Naive thymus-derived CD8-positive, alpha-beta T cell (primary cell): ENCODE measurements at regions not wholly inside any gene's neighbourhood (a gene's known extent, or its start where the extent isn't known, plus 50 kb on each side); places are given as distances from the start of the nearest gene placed in this dataset.

Experiments
- ATAC-seq, 2 donors: fragments of 150-1000 bp; cut with Tn5 transposase in 1 of 2; sonication (Bioruptor Pico), chemical (Tn5 transposase) in 1 of 2; 1 replicate in 1 of 2; 2 replicates in 1 of 2; pipeline ENCODE4 v1.10.0; 2021; ENCODE audit warnings: mild to moderate bottlenecking in 2 of 2, moderate library complexity in 2 of 2
- POLR2A ChIA-PET: fragments of 350-600 bp; sonication (Branson Sonifier 250); formaldehyde crosslinking; loops from one replicate; lab custom pipeline; 2021; ENCODE audit warnings: antibody characterized with exemption; lab: Charles Lee
- DNase-seq, 10 donors: peaks; one replicate each; pipeline versions ENCODE4 v3.0.0 to v3.0.0-alpha.2; 2020 to 2022
- H3K27ac Mint-ChIP-seq, 10 donors: one replicate each; pipeline ENCODE4 v1.8.0; 2020 to 2022; ENCODE audit warnings: mild to moderate bottlenecking in 10 of 10, mixed read lengths in 10 of 10, moderate library complexity in 4 of 10, inconsistent platforms in 1 of 10
- H3K27me3 Mint-ChIP-seq, 5 donors: one replicate each; pipeline ENCODE4 v1.8.0; 2021 to 2022; ENCODE audit warnings: mixed read lengths in 5 of 5
- H3K36me3 Mint-ChIP-seq, 3 donors: one replicate each; pipeline ENCODE4 v1.8.0; 2020 to 2022; ENCODE audit warnings: mixed read lengths in 3 of 3, mild to moderate bottlenecking in 2 of 3, inconsistent platforms in 1 of 3
- H3K4me1 Mint-ChIP-seq, 4 donors: one replicate each; pipeline ENCODE4 v1.8.0; 2021 to 2022; ENCODE audit warnings: mixed read lengths in 4 of 4
- H3K4me3 Mint-ChIP-seq, 10 donors: one replicate each; pipeline ENCODE4 v1.8.0; 2020 to 2022; ENCODE audit warnings: mild to moderate bottlenecking in 10 of 10, mixed read lengths in 10 of 10, moderate library complexity in 6 of 10, inconsistent platforms in 1 of 10
- H3K9me3 Mint-ChIP-seq, 9 donors: one replicate each; pipeline ENCODE4 v1.8.0; 2020 to 2022; ENCODE audit warnings: mixed read lengths in 9 of 9, mild to moderate bottlenecking in 3 of 9, inconsistent platforms in 1 of 9, moderate library complexity in 1 of 9

- Mint-ChIP-seq H3K4me1 (peaks cover 17 to 54% (median 49%) of the 10 kb centered on the region in 4 donors), H3K36me3 (peaks cover 0 to 24% (median 14%) of the 10 kb centered on the region in 3 donors), H3K9me3 (peaks cover 0 to 8% (median 0%) of the 10 kb centered on the region in 9 donors), H3K27me3 (no peaks in the 10 kb centered on the region), H3K27ac (peak overlapping the region in 8 of 10 donors; percentile 11 to 82 (median 54)), H3K4me3 (peak overlapping the region in 7 of 10 donors; percentile 25 to 68 (median 49))
- POLR2A ChIA-PET, result interaction anchor here (3.6 kb wide), 1 partner anchor 9 kb away, joined by 17 read pairs; no protein-coding TSS in a partner anchor
- ATAC-seq (no peak), DNase-seq (no peak)
Observed at GRCh38 chr12:124464830-124465229, 102.6 kb downstream of the NCOR2 start.

GRCh38 chr12:124464062-124464461, 103.3 kb downstream of the NCOR2 start:
- peaks cover 19 to 57% (median 52%) of the 10 kb centered on the region in 4 donors for H3K4me1 Mint-ChIP-seq
- ATAC-seq, result no peak

GRCh38 chr12:124463341-124463921, 104.0 kb downstream of the NCOR2 start:
- Mint-ChIP-seq H3K27ac (peak overlapping the region in 2 of 10 donors; percentile 31 to 55), H3K4me1 (peaks cover 22 to 62% (median 55%) of the 10 kb centered on the region in 4 donors)

More at GRCh38 chr12:124464062-124464461, 103.3 kb downstream of the NCOR2 start:
- H3K27ac Mint-ChIP-seq, result peak overlapping the region in 8 of 10 donors; percentile 15 to 74 (median 56)
- DNase-seq, result no peak
- POLR2A ChIA-PET, result interaction anchor here (1.4 to 3.6 kb wide), 2 partner anchors 8 to 10 kb away, joined by 5 to 17 read pairs; no protein-coding TSS in a partner anchor
- no peaks in the 10 kb centered on the region for H3K27me3 Mint-ChIP-seq
- H3K4me3 Mint-ChIP-seq, result peak overlapping the region in 4 of 10 donors; percentile 13 to 68 (median 53)
- peaks cover 0 to 5% (median 0%) of the 10 kb centered on the region in 9 donors for H3K9me3 Mint-ChIP-seq
- peaks cover 0 to 24% (median 14%) of the 10 kb centered on the region in 3 donors for H3K36me3 Mint-ChIP-seq

GRCh38 chr12:124462750-124463149, 104.7 kb downstream of the NCOR2 start:
- no peak for ATAC-seq
- peak overlapping the region in 1 of 10 donors; percentile 74 for H3K27ac Mint-ChIP-seq

More at GRCh38 chr12:124463341-124463921, 104.0 kb downstream of the NCOR2 start:
- no peak for DNase-seq
- H3K36me3 Mint-ChIP-seq, result peaks cover 0 to 24% (median 14%) of the 10 kb centered on the region in 3 donors
- H3K4me3 Mint-ChIP-seq, result no peak overlapping the region
- no peak for ATAC-seq
- POLR2A ChIA-PET, result interaction anchor here (1.4 to 3.6 kb wide), 2 partner anchors 7 to 10 kb away, joined by 5 to 17 read pairs; no protein-coding TSS in a partner anchor
- no peaks in the 10 kb centered on the region for H3K27me3 Mint-ChIP-seq
- no peaks in the 10 kb centered on the region for H3K9me3 Mint-ChIP-seq

GRCh38 chr12:124461851-124462623, 105.4 kb downstream of the NCOR2 start:
- Mint-ChIP-seq H3K4me3 (no peak overlapping the region), H3K27ac (peak overlapping the region in 3 of 10 donors; percentile 41 to 83 (median 68)), H3K36me3 (peaks cover 0 to 24% (median 14%) of the 10 kb centered on the region in 3 donors), H3K4me1 (peaks cover 26 to 69% (median 64%) of the 10 kb centered on the region in 4 donors), H3K9me3 (no peaks in the 10 kb centered on the region), H3K27me3 (no peaks in the 10 kb centered on the region)
- ATAC-seq (no peak), DNase-seq (no peak)
- POLR2A ChIA-PET, result no interaction called here

More at GRCh38 chr12:124462750-124463149, 104.7 kb downstream of the NCOR2 start:
- POLR2A ChIA-PET, result no interaction called here
- DNase-seq, result no peak
- Mint-ChIP-seq H3K4me1 (peaks cover 25 to 69% (median 62%) of the 10 kb centered on the region in 4 donors), H3K9me3 (no peaks in the 10 kb centered on the region), H3K4me3 (no peak overlapping the region), H3K36me3 (peaks cover 0 to 24% (median 14%) of the 10 kb centered on the region in 3 donors), H3K27me3 (no peaks in the 10 kb centered on the region)

- DNase-seq (no peak), ATAC-seq (no peak)
- peaks cover 24 to 65% (median 63%) of the 10 kb centered on the region in 4 donors for H3K4me1 Mint-ChIP-seq
- no peak overlapping the region for H3K4me3 Mint-ChIP-seq
- H3K9me3 Mint-ChIP-seq, result no peaks in the 10 kb centered on the region
- POLR2A ChIA-PET, result no interaction called here
- peaks cover 0 to 24% (median 14%) of the 10 kb centered on the region in 3 donors for H3K36me3 Mint-ChIP-seq
- H3K27ac Mint-ChIP-seq, result peak overlapping the region in 2 of 10 donors; percentile 48 to 55
- H3K27me3 Mint-ChIP-seq, result no peaks in the 10 kb centered on the region
Observed at GRCh38 chr12:124461241-124461673, 106.2 kb downstream of the NCOR2 start.

GRCh38 chr12:124460771-124461170, 106.6 kb downstream of the NCOR2 start:
- Mint-ChIP-seq H3K36me3 (peaks cover 0 to 24% (median 14%) of the 10 kb centered on the region in 3 donors), H3K27me3 (no peaks in the 10 kb centered on the region), H3K4me1 (peaks cover 24 to 64% (median 62%) of the 10 kb centered on the region in 4 donors), H3K9me3 (no peaks in the 10 kb centered on the region), H3K4me3 (peak overlapping the region in 1 of 10 donors; percentile 4), H3K27ac (peak overlapping the region in 2 of 10 donors; percentile 48 to 86)
- no peak for ATAC-seq
- no peak for DNase-seq
- POLR2A ChIA-PET, result no interaction called here

GRCh38 chr12:124459852-124460645, 107.4 kb downstream of the NCOR2 start:
- H3K4me1 Mint-ChIP-seq, result peaks cover 26 to 63% (median 62%) of the 10 kb centered on the region in 4 donors
- peaks cover 0 to 23% (median 14%) of the 10 kb centered on the region in 3 donors for H3K36me3 Mint-ChIP-seq

GRCh38 chr12:124458992-124459851, 108.2 kb downstream of the NCOR2 start:
- POLR2A ChIA-PET, result no interaction called here
- DNase-seq, result no peak
- ATAC-seq, result no peak
- Mint-ChIP-seq H3K4me1 (peaks cover 23 to 64% (median 62%) of the 10 kb centered on the region in 4 donors), H3K4me3 (peak overlapping the region in 8 of 10 donors; percentile 11 to 67 (median 43)), H3K27me3 (no peaks in the 10 kb centered on the region), H3K36me3 (peaks cover 0 to 15% (median 11%) of the 10 kb centered on the region in 3 donors), H3K9me3 (no peaks in the 10 kb centered on the region), H3K27ac (peak overlapping the region in 9 of 10 donors; percentile 31 to 80 (median 66))

More at GRCh38 chr12:124459852-124460645, 107.4 kb downstream of the NCOR2 start:
- POLR2A ChIA-PET, result no interaction called here
- Mint-ChIP-seq H3K4me3 (peak overlapping the region in 7 of 10 donors; percentile 21 to 67 (median 55)), H3K27ac (peak overlapping the region in 6 of 10 donors; percentile 31 to 71 (median 60)), H3K9me3 (no peaks in the 10 kb centered on the region), H3K27me3 (no peaks in the 10 kb centered on the region)
- ATAC-seq (no peak), DNase-seq (no peak)

GRCh38 chr12:124458220-124458991, 109.0 kb downstream of the NCOR2 start:
- Mint-ChIP-seq H3K27ac (peak overlapping the region in 7 of 10 donors; percentile 34 to 92 (median 74)), H3K4me3 (peak overlapping the region in 4 of 10 donors; percentile 0 to 88 (median 28)), H3K36me3 (peaks cover 0 to 14% (median 10%) of the 10 kb centered on the region in 3 donors), H3K9me3 (no peaks in the 10 kb centered on the region), H3K4me1 (peaks cover 28 to 69% (median 66%) of the 10 kb centered on the region in 4 donors), H3K27me3 (no peaks in the 10 kb centered on the region)
- no peak for ATAC-seq
- DNase-seq, result no peak
- POLR2A ChIA-PET, result no interaction called here
